Type B pancreatic cell (in vitro differentiated cells): ENCODE measurements at regions not wholly inside any gene's neighbourhood (a gene's known extent, or its start where the extent isn't known, plus 50 kb on each side); places are given as distances from the start of the nearest gene placed in this dataset.

Experiments
- DNase-seq: peaks from one replicate; pipeline ENCODE4 v3.0.0; 2021; ENCODE audit warnings: mixed read lengths; ENCODE audit not compliant: unreplicated experiment; ENCODE audit errors: extremely low spot score
- H3K27ac Mint-ChIP-seq: 2 replicates; pipeline ENCODE4 v1.8.0; 2021; ENCODE audit warnings: mild to moderate bottlenecking, mixed read lengths
- H3K27me3 Mint-ChIP-seq: 2 replicates; pipeline ENCODE4 v1.8.0; 2021; ENCODE audit warnings: mixed read lengths
- H3K36me3 Mint-ChIP-seq: 2 replicates; pipeline ENCODE4 v1.8.0; 2021; ENCODE audit warnings: mixed read lengths
- H3K4me1 Mint-ChIP-seq: one replicate; pipeline ENCODE4 v1.8.0; 2021; ENCODE audit warnings: mixed read lengths; ENCODE audit not compliant: unreplicated experiment
- H3K4me3 Mint-ChIP-seq: 2 replicates; pipeline ENCODE4 v1.8.0; 2021; ENCODE audit warnings: mild to moderate bottlenecking, mixed read lengths
- H3K9me3 Mint-ChIP-seq: 2 replicates; pipeline ENCODE4 v1.8.0; 2021; ENCODE audit warnings: mixed read lengths
- CTCF ChIP-seq: fragments of 200-600 bp; sonication (generic); conservative IDR thresholded peaks from 2 replicates; pipeline ENCODE4 v1.5.0; 2021; ENCODE audit warnings: antibody characterized with exemption, mild to moderate bottlenecking

GRCh38 chr14:100955201-100955600, 51.7 kb upstream of the RTL1 start:
- TF ChIP-seq CTCF, result no peak
- no peak for DNase-seq
- H3K27ac Mint-ChIP-seq, result no peak overlapping the region

GRCh38 chr14:100962494-100962893, 59.0 kb upstream of the RTL1 start:
- Mint-ChIP-seq H3K9me3 (no peaks in the 10 kb centered on the region), H3K27me3 (peaks cover 17% of the 10 kb centered on the region), H3K36me3 (no peaks in the 10 kb centered on the region), H3K27ac (no peak overlapping the region), H3K4me3 (no peak overlapping the region), H3K4me1 (no peaks in the 10 kb centered on the region)
- TF ChIP-seq CTCF, result no peak
- no peak for DNase-seq

More at GRCh38 chr14:100955201-100955600, 51.7 kb upstream of the RTL1 start:
- no peaks in the 10 kb centered on the region for H3K4me1 Mint-ChIP-seq
- no peaks in the 10 kb centered on the region for H3K9me3 Mint-ChIP-seq
- no peak overlapping the region for H3K4me3 Mint-ChIP-seq
- peaks cover 12% of the 10 kb centered on the region for H3K27me3 Mint-ChIP-seq
- no peaks in the 10 kb centered on the region for H3K36me3 Mint-ChIP-seq

GRCh38 chr14:100965296-100965695, 61.8 kb upstream of the RTL1 start:
- no peak for TF ChIP-seq CTCF
- no peaks in the 10 kb centered on the region for H3K36me3 Mint-ChIP-seq
- peaks cover 9% of the 10 kb centered on the region for H3K27me3 Mint-ChIP-seq
- DNase-seq, result no peak
- no peak overlapping the region for H3K4me3 Mint-ChIP-seq
- H3K4me1 Mint-ChIP-seq, result no peaks in the 10 kb centered on the region
- no peaks in the 10 kb centered on the region for H3K9me3 Mint-ChIP-seq
- no peak overlapping the region for H3K27ac Mint-ChIP-seq

GRCh38 chr14:100967178-100967577, 63.7 kb upstream of the RTL1 start:
- no peaks in the 10 kb centered on the region for H3K9me3 Mint-ChIP-seq

GRCh38 chr14:100967930-100968329, 64.4 kb upstream of the RTL1 start:
- no peak for TF ChIP-seq CTCF
- H3K4me1 Mint-ChIP-seq, result no peaks in the 10 kb centered on the region

More at GRCh38 chr14:100967178-100967577, 63.7 kb upstream of the RTL1 start:
- Mint-ChIP-seq H3K27me3 (no peaks in the 10 kb centered on the region), H3K4me3 (no peak overlapping the region), H3K4me1 (no peaks in the 10 kb centered on the region), H3K36me3 (no peaks in the 10 kb centered on the region), H3K27ac (no peak overlapping the region)
- DNase-seq, result no peak
- TF ChIP-seq CTCF, result no peak

More at GRCh38 chr14:100967930-100968329, 64.4 kb upstream of the RTL1 start:
- no peak overlapping the region for H3K27ac Mint-ChIP-seq
- H3K27me3 Mint-ChIP-seq, result no peaks in the 10 kb centered on the region
- H3K9me3 Mint-ChIP-seq, result no peaks in the 10 kb centered on the region
- H3K36me3 Mint-ChIP-seq, result no peaks in the 10 kb centered on the region
- H3K4me3 Mint-ChIP-seq, result no peak overlapping the region
- DNase-seq, result no peak
